Lung (tissue), 11 donors: ENCODE measurements at regions not wholly inside any gene's neighbourhood (a gene's known extent, or its start where the extent isn't known, plus 50 kb on each side); places are given as distances from the start of the nearest gene placed in this dataset.

ENCODE experiments used
- ATAC-seq: fragments of 200-7000 bp; cut with Tn5 transposase; one replicate; pipeline ENCODE4 v1.9.1; 2020; ENCODE audit warnings: moderate number of reproducible peaks; ENCODE audit not compliant: insufficient read depth, low FRiP score
- DNase-seq, 3 donors: peaks; one replicate each; pipeline ENCODE4 v3.0.0-alpha.2; 2013 to 2017
- H3K27ac ChIP-seq, 2 donors: one replicate each; pipeline ENCODE4 v1.5.1; 2013; ENCODE audit warnings: mild to moderate bottlenecking in 2 of 2, moderate library complexity in 2 of 2, control low read depth in 1 of 2, inconsistent platforms in 1 of 2, low read depth in 1 of 2, low read length in 1 of 2
- H3K27me3 ChIP-seq, 3 donors: one replicate each; pipeline ENCODE4 v1.5.1; 2013; ENCODE audit warnings: low read length in 2 of 3; ENCODE audit not compliant: control insufficient read depth in 3 of 3, insufficient read depth in 3 of 3
- H3K36me3 ChIP-seq, 4 donors: one replicate each; pipeline ENCODE4 v1.5.1; 2013; ENCODE audit warnings: low read length in 4 of 4, mild to moderate bottlenecking in 1 of 4, moderate library complexity in 1 of 4; ENCODE audit not compliant: control insufficient read depth in 4 of 4, insufficient read depth in 4 of 4
- H3K4me1 ChIP-seq, 5 donors: one replicate each; pipeline ENCODE4 v1.5.1; 2013; ENCODE audit warnings: low read length in 5 of 5, mild to moderate bottlenecking in 2 of 5, moderate library complexity in 1 of 5; ENCODE audit not compliant: control insufficient read depth in 5 of 5, insufficient read depth in 5 of 5
- H3K4me3 ChIP-seq: one replicate; pipeline ENCODE4 v1.5.1; 2013; ENCODE audit warnings: mild to moderate bottlenecking, control low read depth, moderate library complexity
- H3K9ac ChIP-seq, 2 donors: one replicate each; pipeline ENCODE4 v1.5.1; 2013; ENCODE audit warnings: low read length in 2 of 2, control low read depth in 1 of 2; ENCODE audit not compliant: insufficient read depth in 1 of 2
- H3K9me3 ChIP-seq, 4 donors: one replicate each; pipeline ENCODE4 v1.5.1; 2013; ENCODE audit warnings: low read length in 3 of 4, mild to moderate bottlenecking in 1 of 4, moderate library complexity in 1 of 4; ENCODE audit not compliant: control insufficient read depth in 4 of 4, insufficient read depth in 3 of 4
- CTCF ChIP-seq: IDR thresholded peaks from 2 replicates; pipeline ENCODE4 v1.5.1; 2012; ENCODE audit warnings: mild to moderate bottlenecking; ENCODE audit errors: control extremely low read depth, extremely low read depth
- WGBS, 2 donors: extraction: QIAGEN DNeasy Blood & Tissue Kit; methylation state at CpG; one replicate each; pipeline ENCODE4 v1.1.7; 2013; 5-methylcytosine and 5-hydroxymethylcytosine counted together
- donor health status: control.
- donor health status: control.
- donor health status: Bipolar disorder and iron deficiency.
- donor health status: healthy.
- donor health status: DM: yes; HTN: yes; CAD: no.

- WGBS, 2 donors, result 67 to 81% methylated on average over 21 of the region's 21 CpGs
- Histone ChIP-seq H3K4me1 (no peaks in the 10 kb centered on the region), H3K9ac (no peak overlapping the region), H3K9me3 (peaks cover 0 to 4% (median 0%) of the 10 kb centered on the region in 4 donors), H3K36me3 (no peaks in the 10 kb centered on the region), H3K4me3 (no peak overlapping the region), H3K27ac (no peak overlapping the region), H3K27me3 (peaks cover 0 to 5% (median 0%) of the 10 kb centered on the region in 3 donors)
- no peak for ATAC-seq
- TF ChIP-seq CTCF, result no peak
- no peak for DNase-seq
Observed at GRCh38 chr22:49415151-49415951, 412.3 kb downstream of the BRD1 start.

DNA sequence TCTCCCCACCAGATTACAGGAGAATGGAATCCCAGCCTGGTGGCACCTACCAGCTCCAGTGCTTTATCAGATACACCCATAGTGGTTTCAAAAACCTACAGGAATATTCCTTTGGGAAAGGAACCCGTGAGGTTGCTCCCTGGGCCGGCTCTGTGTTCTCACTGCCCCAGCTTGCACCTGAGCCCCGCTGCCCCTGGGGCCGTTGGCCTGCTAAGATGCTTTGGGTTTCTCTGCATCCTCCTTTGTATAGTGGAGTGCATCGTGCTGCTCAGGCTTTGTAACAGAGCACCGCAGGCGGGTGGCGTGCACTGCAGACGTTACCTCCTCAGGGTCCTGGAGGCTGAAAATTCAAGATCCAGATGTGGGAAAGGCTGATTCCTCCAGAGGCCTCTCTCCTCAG lies 414.1 kb downstream of the BRD1 start:
- H3K27me3 ChIP-seq, result peaks cover 0 to 8% (median under 1%) of the 10 kb centered on the region in 3 donors
- TF ChIP-seq CTCF, result no peak
- H3K27ac ChIP-seq, result no peak overlapping the region
- H3K4me3 ChIP-seq, result no peak overlapping the region
- 75 to 87% methylated on average over 9 of the region's 9 CpGs for WGBS, 2 donors
- peaks cover 0 to 4% (median 0%) of the 10 kb centered on the region in 4 donors for H3K9me3 ChIP-seq
- ATAC-seq (no peak), DNase-seq (no peak)
- H3K9ac ChIP-seq, result no peak overlapping the region
- no peaks in the 10 kb centered on the region for H3K4me1 ChIP-seq
- H3K36me3 ChIP-seq, result no peaks in the 10 kb centered on the region

GRCh38 chr22:49413146-49413545 lies 414.5 kb downstream of the BRD1 start:
- 69 to 85% methylated on average over 8 of the region's 8 CpGs for WGBS, 2 donors
- no peak overlapping the region for H3K4me3 ChIP-seq
- no peak for TF ChIP-seq CTCF
- DNase-seq (no peak), ATAC-seq (no peak)
- H3K27me3 ChIP-seq, result peaks cover 0 to 10% (median 3%) of the 10 kb centered on the region in 3 donors
- no peak overlapping the region for H3K27ac ChIP-seq
- no peaks in the 10 kb centered on the region for H3K4me1 ChIP-seq
- H3K36me3 ChIP-seq, result no peaks in the 10 kb centered on the region
- peaks cover 0 to 4% (median 0%) of the 10 kb centered on the region in 4 donors for H3K9me3 ChIP-seq
- no peak overlapping the region for H3K9ac ChIP-seq
